NT2/D1 (cell line): ENCODE measurements at regions not wholly inside any gene's neighbourhood (a gene's known extent, or its start where the extent isn't known, plus 50 kb on each side); places are given as distances from the start of the nearest gene placed in this dataset.

ENCODE experiments used
- SUZ12 ChIP-seq: IDR thresholded peaks from 2 replicates; pipeline ENCODE4 v1.6.1; 2011; ENCODE audit not compliant: insufficient read length, insufficient read depth; ENCODE audit errors: extremely low read depth
- YY1 ChIP-seq: IDR thresholded peaks from 2 replicates; pipeline ENCODE4 v1.6.1; 2011; ENCODE audit not compliant: insufficient read length, insufficient read depth
- ZNF274 ChIP-seq: IDR thresholded peaks from 2 replicates; pipeline ENCODE4 v1.6.1; 2011; ENCODE audit warnings: mild to moderate bottlenecking, low read depth, low read length

DNA sequence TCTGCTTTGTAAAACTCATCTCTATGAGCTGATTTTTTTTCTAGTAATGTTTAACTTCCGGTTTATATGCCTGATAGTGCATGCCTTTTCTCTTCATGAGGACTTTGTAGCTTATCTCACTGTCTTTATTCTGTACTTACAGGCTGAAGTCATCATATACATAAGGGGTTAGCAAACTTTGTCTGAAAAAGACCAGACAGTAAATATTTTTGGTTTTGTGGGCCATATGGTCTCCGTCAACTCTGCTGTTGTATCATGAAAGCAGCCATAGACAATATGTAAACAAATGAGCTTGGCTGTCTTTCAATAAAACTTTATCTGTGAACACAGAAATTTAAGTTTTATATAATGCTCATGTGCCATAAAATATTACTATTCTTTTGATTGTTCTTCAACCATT, 172.1 kb downstream of the GXYLT1 start:
- no peak for TF ChIP-seq ZNF274
- no peak for TF ChIP-seq SUZ12
- no peak for TF ChIP-seq YY1
